ENCODE measurements at regions not wholly inside any gene's neighbourhood (a gene's known extent, or its start where the extent isn't known, plus 50 kb on each side); places are given as distances from the start of the nearest gene placed in this dataset.

DNA sequence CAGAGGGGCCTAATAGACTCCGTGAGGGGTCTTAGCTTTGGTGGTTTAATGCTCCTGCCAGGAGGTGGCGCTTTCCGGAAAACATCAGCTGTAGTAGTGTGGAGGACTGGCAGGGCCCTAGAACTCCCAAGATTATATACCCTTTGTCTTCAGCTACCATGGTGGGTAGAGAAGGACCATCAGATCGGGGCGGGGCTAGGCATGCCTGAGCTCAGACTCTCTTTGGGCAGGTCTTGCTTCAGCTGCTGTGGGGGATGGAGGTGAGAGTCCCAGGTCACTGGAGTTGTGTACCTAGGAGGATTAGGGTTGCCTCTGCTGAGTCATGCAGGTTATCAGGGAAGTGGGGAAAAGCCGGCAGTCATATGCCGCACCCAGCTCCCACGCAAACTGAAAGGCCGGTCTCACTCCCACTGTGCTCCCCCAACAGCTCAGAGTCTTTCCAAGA is 63.0 kb upstream of the AGA start:
- TF ChIP-seq TBX3 (IDR thresholded peaks at IDR 0.05; ENCODE audit: borderline replicate concordance) (no peak), NFATC3 (CRISPR knock-in tag; IDR thresholded peaks at IDR 0.05) (no peak), CREBL2 (CRISPR knock-in tag; IDR thresholded peaks at IDR 0.05; ENCODE audit: borderline replicate concordance) (no peak)
- H3K27ac ChIP-seq (ENCODE audit: extremely low read length, insufficient read depth, low read length): no peak overlapping the region
- in situ Hi-C loops (cut with HindIII; ENCODE audit: extremely low pct_ligation_motif_present, low pct_unique_long_range_greater_than_20kb): no loop called here
- WGBS (ENCODE audit: low lambda C conversion rate): 45% methylated on average over 4 of the region's 9 CpGs
- H4K20me1 ChIP-seq (ENCODE audit: insufficient read depth, low read length): no peaks in the 10 kb centered on the region
- H3K4me2 ChIP-seq (ENCODE audit: low read depth, low read length): no peak overlapping the region
- CTCF ChIA-PET (ENCODE audit: low intra/inter-chr PET ratio, low total read pairs): no interaction called here
- no TSS peak for BruUV-seq (replicated peaks)
- H3K9ac ChIP-seq (ENCODE audit: insufficient read depth, low read depth, low read length): no peak overlapping the region
- ATAC-seq (peak; percentile 64), DNase-seq (ENCODE audit: low spot score) (no peak), FAIRE-seq (no peak)
- intact Hi-C loops (cut with micrococcal nuclease; ENCODE audit: unreplicated experiment): no loop called here
- H2AFZ ChIP-seq (ENCODE audit: low read length): no peak overlapping the region
- no peaks in the 10 kb centered on the region for H3K4me1 ChIP-seq (ENCODE audit: insufficient read depth, low read length)
- no peaks in the 10 kb centered on the region for H3K36me3 ChIP-seq (replicated peaks in 1 of 2; ENCODE audit: control insufficient read depth in 1 of 2, insufficient read depth in 2 of 2, low read length in 2 of 2)
- H3K79me2 ChIP-seq (ENCODE audit: insufficient read depth, low read length): no peaks in the 10 kb centered on the region
- no peak overlapping the region for H3K4me3 ChIP-seq (replicated peaks in 1 of 3; ENCODE audit: insufficient read depth in 1 of 3, low read depth in 2 of 3, low read length in 3 of 3)
- no peaks in the 10 kb centered on the region for H3K27me3 ChIP-seq (ENCODE audit: control insufficient read depth in 1 of 2, insufficient read depth in 2 of 2, low read length in 2 of 2)
- POLR2A ChIA-PET: no interaction called here
- H3K9me3 ChIP-seq (ENCODE audit: low read length): no peaks in the 10 kb centered on the region

DNA sequence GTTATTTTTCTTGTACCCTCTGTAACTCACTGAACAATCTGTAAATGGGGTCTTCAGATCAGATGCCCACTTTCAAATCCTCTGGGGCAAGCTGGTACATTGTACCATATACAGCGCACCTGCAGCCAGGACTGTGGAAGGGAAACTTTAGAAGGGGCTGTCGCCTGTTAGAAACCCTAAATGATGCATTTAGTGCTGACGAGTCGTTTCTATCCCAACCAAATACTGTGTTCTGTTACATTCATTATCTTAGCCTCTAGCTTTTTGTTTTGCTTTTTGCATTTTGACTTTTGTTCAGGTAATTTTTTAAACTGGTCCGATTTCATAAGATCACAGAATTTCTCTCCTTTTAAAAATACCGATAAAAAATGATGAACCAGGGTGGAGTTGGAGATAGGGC is 66.4 kb upstream of the AGA start:
- FAIRE-seq (no peak), ATAC-seq (no peak), DNase-seq (ENCODE audit: low spot score) (no peak)
- Histone ChIP-seq H3K4me1 (ENCODE audit: insufficient read depth, low read length) (no peaks in the 10 kb centered on the region), H3K27me3 (ENCODE audit: control insufficient read depth in 1 of 2, insufficient read depth in 2 of 2, low read length in 2 of 2) (no peaks in the 10 kb centered on the region; a peak in 1 of 5 replicates), H3K27ac (ENCODE audit: extremely low read length, insufficient read depth, low read length) (no peak overlapping the region), H3K4me3 (replicated peaks in 1 of 3; ENCODE audit: insufficient read depth in 1 of 3, low read depth in 2 of 3, low read length in 3 of 3) (no peak overlapping the region), H3K79me2 (ENCODE audit: insufficient read depth, low read length) (no peaks in the 10 kb centered on the region), H3K9ac (ENCODE audit: insufficient read depth, low read depth, low read length) (no peak overlapping the region), H3K4me2 (ENCODE audit: low read depth, low read length) (no peak overlapping the region), H2AFZ (ENCODE audit: low read length) (no peak overlapping the region), H3K36me3 (replicated peaks in 1 of 2; ENCODE audit: control insufficient read depth in 1 of 2, insufficient read depth in 2 of 2, low read length in 2 of 2) (no peaks in the 10 kb centered on the region), H4K20me1 (ENCODE audit: insufficient read depth, low read length) (no peaks in the 10 kb centered on the region), H3K9me3 (ENCODE audit: low read length) (no peaks in the 10 kb centered on the region)
- ChIA-PET CTCF (ENCODE audit: low intra/inter-chr PET ratio, low total read pairs) (no interaction called here), POLR2A (no interaction called here)
- TF ChIP-seq MTF2 (CRISPR knock-in tag; IDR thresholded peaks at IDR 0.05; ENCODE audit: borderline replicate concordance): no peak
- TF ChIP-seq MAFK (conservative IDR thresholded peaks at IDR 0.05 in 1 of 2, IDR thresholded peaks at IDR 0.05 in 1 of 2; ENCODE audit: low read length in 2 of 2): peak; percentile 11 to 37; a peak in 1 of 4 replicates
- 0 out of 2 replicates have a peak, but pooled peaks have one; percentile 15 for TF ChIP-seq MAFF (IDR thresholded peaks at IDR 0.05; ENCODE audit: low read depth, low read length)
- intact Hi-C loops (cut with micrococcal nuclease; ENCODE audit: unreplicated experiment) (no loop called here), in situ Hi-C loops (cut with HindIII; ENCODE audit: extremely low pct_ligation_motif_present, low pct_unique_long_range_greater_than_20kb) (no loop called here)
- BruUV-seq (replicated peaks): no TSS peak
- WGBS (ENCODE audit: low lambda C conversion rate): 14% methylated on average over 6 of the region's 6 CpGs

All from HepG2 (cell line).